GM19463 (cell line): ENCODE measurements at regions not wholly inside any gene's neighbourhood (a gene's known extent, or its start where the extent isn't known, plus 50 kb on each side); places are given as distances from the start of the nearest gene placed in this dataset.
"Not testable (repeated sequence)": the region's sequence is repeated elsewhere in the genome, so short reads cannot be mapped to it uniquely, and the experiment has no call there.

Experiments
- ATAC-seq: cut with Tn5 transposase; IDR thresholded peaks from one replicate; pipeline ENCODE4 v1.9.1; 2021; ENCODE audit warnings: mild to moderate bottlenecking, moderate library complexity; ENCODE audit not compliant: unreplicated experiment

DNA sequence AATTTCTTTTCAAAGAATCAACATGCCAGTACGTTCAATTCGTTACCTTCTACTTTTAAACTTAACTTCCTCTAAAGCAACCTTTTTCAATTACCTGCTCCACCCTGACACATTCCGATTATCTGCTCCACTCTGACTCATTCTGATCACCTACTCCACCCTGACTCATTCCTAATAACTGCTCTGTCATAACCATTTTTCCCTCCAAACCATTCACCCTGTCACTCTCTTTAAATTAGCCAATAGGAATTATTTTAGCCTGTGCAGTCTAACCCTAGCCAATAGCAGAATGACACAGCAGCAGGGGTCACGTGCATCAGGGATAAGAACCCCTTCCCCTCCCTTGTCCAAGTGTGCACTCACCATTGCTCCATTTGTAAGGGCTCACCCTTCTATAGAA is 557.4 kb upstream of the EYS start:
- no peak for ATAC-seq

- ATAC-seq: not testable (repeated sequence)
These were observed 551.9 kb upstream of the EYS start for GRCh38 chr6:66258731-66259487.

DNA sequence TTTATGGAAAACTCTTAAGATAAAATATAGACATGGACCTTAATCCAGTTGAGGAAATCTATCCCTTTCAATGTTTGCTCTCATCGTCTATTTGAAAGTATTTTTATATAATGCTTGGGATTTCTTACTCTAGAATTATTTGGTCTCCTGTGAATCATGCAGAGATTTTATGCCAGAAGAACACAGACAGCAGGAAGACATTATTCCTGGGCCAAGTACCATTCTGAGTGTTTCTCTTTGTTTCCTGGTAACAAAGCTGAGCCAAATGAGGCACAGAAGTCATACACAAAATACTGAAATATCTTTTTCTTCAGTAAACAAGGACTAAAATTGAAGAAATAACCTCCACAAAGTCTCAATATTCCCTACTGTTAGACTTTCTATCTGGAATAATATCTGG is 538.2 kb upstream of the EYS start:
- no peak for ATAC-seq

DNA sequence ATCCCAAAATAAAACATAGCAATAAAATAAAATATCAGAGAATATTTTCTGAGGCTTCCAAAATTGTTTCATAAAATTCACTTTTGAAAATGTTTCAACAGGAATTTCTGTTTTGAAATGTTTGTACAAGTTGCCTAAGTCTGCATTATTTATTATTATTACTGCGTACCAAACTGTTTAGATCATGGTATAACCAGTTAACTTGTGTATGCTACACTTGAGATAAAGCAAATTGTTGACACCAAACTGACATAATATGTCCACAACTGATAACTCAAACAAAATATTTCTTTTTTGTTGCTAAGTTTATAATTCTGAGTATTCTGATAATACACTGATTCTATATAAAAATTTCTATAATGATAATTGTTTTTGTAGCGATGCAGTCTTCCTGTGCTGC is 531.8 kb upstream of the EYS start:
- ATAC-seq: no peak

GRCh38 chr6:66232890-66233289 is 525.9 kb upstream of the EYS start:
- no peak for ATAC-seq

DNA sequence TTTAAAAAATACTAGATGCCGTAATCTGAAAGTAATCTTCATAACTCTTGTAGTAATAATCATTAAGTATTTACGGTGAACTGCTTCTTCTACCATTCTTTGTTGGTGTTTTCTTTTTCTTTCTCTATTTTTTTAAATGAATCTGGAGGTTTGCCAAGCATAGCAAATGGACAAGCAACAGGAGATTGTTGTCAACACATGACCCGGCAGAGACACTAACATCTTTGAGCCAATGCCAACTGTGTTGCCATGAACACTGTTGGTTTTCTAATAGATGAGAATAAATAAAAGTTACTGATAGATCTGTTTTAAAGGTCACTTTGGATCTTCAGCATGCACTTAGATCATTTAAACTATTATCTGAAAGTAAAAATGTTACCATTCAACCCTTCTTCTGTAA is 523.6 kb upstream of the EYS start:
- no peak for ATAC-seq

- ATAC-seq: no peak
These were observed 519.1 kb upstream of the EYS start for GRCh38 chr6:66226109-66226508.

- no peak for ATAC-seq
These were observed 503.9 kb upstream of the EYS start for GRCh38 chr6:66210964-66211363.

- no peak for ATAC-seq
These were observed 493.4 kb upstream of the EYS start for GRCh38 chr6:66200390-66200789.

- ATAC-seq: no peak
These were observed 492.1 kb upstream of the EYS start for GRCh38 chr6:66199171-66199570.

- no peak for ATAC-seq
These were observed 491.1 kb upstream of the EYS start for GRCh38 chr6:66198062-66198624.

- no peak for ATAC-seq
These were observed 483.8 kb upstream of the EYS start for GRCh38 chr6:66190858-66191257.

GRCh38 chr6:66189915-66190314 is 482.9 kb upstream of the EYS start:
- ATAC-seq: no peak

DNA sequence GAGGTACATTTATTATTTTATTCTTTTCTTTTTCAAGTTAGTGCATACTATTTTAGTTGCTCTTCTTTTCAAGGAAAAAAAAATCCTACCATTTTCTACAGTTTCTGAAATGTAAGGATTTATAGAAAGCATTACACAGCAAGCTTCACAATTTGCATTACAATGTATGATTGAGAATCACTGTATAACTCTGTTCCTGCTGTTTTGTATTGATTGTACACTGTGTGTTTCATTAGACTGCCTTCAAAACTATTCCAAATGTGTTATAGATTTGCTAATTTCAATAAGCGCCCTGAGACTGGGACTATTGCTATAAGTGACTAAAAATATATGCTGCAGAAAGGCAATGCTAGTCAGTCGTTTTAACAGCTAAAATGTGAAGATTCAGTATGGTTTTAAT is 479.7 kb upstream of the EYS start:
- no peak for ATAC-seq

DNA sequence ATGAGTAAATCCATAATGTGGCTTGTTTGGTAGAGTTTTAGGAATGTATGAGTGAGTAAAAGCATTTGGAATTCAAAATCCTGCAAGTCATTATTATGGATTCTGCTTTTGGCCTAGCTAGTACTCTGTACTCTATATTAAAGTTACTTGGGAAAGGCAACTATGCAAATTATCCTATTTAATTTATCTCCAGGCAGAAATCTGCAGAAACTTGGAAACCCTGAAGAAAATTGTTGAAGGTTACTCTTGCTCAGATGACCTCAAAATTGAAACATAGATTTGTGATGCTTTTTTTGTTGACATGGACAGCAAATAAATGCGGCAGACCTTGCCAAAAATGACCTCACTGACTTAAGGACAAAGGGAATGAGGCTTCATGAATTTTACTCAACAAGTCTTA is 477.1 kb upstream of the EYS start:
- no peak for ATAC-seq

GRCh38 chr6:66179361-66179760 is 472.3 kb upstream of the EYS start:
- ATAC-seq: no peak

DNA sequence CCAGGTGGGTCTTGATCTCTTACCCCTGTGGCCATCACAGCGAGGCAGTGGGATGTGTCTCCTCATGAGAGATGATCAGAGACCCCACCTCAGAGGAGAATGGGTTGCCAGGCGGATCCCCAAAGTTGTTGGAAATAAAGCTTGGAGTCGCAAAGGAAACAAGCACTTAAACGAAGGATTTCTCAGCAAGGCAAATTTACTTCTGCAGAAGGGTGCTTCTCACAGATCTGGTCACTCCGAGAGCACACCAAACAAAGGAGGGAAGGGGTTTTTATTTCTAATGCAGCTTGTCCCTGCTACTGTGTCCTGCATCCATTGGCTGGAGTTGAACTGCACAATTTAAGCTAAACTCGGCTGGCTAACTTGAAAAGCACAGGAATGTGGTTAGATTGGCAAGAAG is 466.6 kb upstream of the EYS start:
- no peak for ATAC-seq

DNA sequence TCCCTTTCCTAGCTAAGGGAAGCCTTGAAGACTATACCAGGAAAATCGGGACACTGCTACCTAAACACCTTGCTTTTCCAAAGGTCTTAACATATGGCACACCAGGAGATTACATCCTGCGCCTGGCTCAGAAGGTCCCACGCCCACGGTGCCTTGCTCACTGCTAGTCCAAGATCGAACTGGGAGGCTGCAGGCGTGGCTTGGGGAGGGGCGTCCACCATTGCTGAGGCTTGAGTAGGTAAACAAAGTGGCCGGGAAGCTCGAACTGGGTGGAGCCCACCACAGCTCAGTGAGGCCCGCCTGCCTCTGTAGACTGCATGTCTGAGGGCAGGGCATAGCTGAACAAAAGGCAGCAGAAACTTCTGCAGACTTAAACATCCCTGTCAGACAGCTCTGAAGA is 459.7 kb upstream of the EYS start:
- ATAC-seq: not testable (repeated sequence)

GRCh38 chr6:66161546-66162108 is 454.6 kb upstream of the EYS start:
- no peak for ATAC-seq

GRCh38 chr6:66159937-66160336 is 452.9 kb upstream of the EYS start:
- no peak for ATAC-seq

- ATAC-seq: no peak
These were observed 446.2 kb upstream of the EYS start for GRCh38 chr6:66153247-66153646.

- ATAC-seq: no peak
These were observed 442.1 kb upstream of the EYS start for GRCh38 chr6:66149132-66149531.

GRCh38 chr6:66145867-66146266 is 438.8 kb upstream of the EYS start:
- ATAC-seq: no peak
